Breast epithelium (tissue), 4 donors: ENCODE measurements at regions not wholly inside any gene's neighbourhood (a gene's known extent, or its start where the extent isn't known, plus 50 kb on each side); places are given as distances from the start of the nearest gene placed in this dataset.

Source experiments
- DNase-seq, 2 donors: peaks; one replicate each; pipeline ENCODE4 v3.0.0-alpha.2; 2019; ENCODE audit warnings: low spot score in 2 of 2
- H3K27ac ChIP-seq, 2 donors: fragments of 200-600 bp; sonication (generic) in 1 of 2; one replicate each; pipeline ENCODE4 v1.5.1; 2016 to 2019; ENCODE audit warnings: mild to moderate bottlenecking in 1 of 2
- H3K27me3 ChIP-seq, 2 donors: fragments of 200-600 bp; sonication (generic) in 1 of 2; one replicate each; pipeline versions ENCODE4 v1.5.1 to v1.6.0; 2017 to 2019; ENCODE audit warnings: control low read depth in 1 of 2, mild to moderate bottlenecking in 1 of 2
- H3K36me3 ChIP-seq: fragments of 200-600 bp; one replicate; pipeline ENCODE4 v1.5.1; 2019
- H3K4me1 ChIP-seq, 2 donors: fragments of 200-600 bp; sonication (generic); one replicate each; pipeline ENCODE4 v1.5.1; 2016 to 2019; ENCODE audit warnings: control low read depth in 1 of 2
- H3K4me3 ChIP-seq, 3 donors: fragments of 200-600 bp; sonication (generic); 1 replicate in 2 of 3; 2 replicates in 1 of 3; pipeline ENCODE4 v1.5.1; 2016 to 2019; ENCODE audit warnings: mild to moderate bottlenecking in 3 of 3, moderate library complexity in 2 of 3
- H3K9me3 ChIP-seq, 2 donors: fragments of 200-600 bp; sonication (generic) in 1 of 2; one replicate each; pipeline ENCODE4 v1.5.1; 2016 to 2019; ENCODE audit warnings: control low read depth in 1 of 2
- POLR2A ChIP-seq: fragments of 450-650 bp; IDR thresholded peaks from one replicate; pipeline ENCODE4 v1.6.1; 2016; ENCODE audit warnings: antibody characterized with exemption, mild to moderate bottlenecking, moderate library complexity
- POLR2AphosphoS5 ChIP-seq, 3 donors: sonication (generic); formaldehyde crosslinking; IDR thresholded peaks; one replicate each; pipeline ENCODE4 v1.6.1; 2017; ENCODE audit warnings: antibody characterized with exemption in 3 of 3
- intact Hi-C: fragments of 100-400 bp; cut with DNase I; formaldehyde crosslinking; loops from one replicate; pipeline ENCODE4 v1.15.1; 2023; ENCODE audit warnings: low total_unique reads
- TF ChIP-seq, protein P1 (sequence below), 3 donors: fragments of 450-650 bp; IDR thresholded peaks; one replicate each; pipeline ENCODE4 v1.5.1; 2016 to 2017; ENCODE audit warnings: antibody characterized with exemption in 3 of 3, mild to moderate bottlenecking in 3 of 3, moderate library complexity in 3 of 3

DNA sequence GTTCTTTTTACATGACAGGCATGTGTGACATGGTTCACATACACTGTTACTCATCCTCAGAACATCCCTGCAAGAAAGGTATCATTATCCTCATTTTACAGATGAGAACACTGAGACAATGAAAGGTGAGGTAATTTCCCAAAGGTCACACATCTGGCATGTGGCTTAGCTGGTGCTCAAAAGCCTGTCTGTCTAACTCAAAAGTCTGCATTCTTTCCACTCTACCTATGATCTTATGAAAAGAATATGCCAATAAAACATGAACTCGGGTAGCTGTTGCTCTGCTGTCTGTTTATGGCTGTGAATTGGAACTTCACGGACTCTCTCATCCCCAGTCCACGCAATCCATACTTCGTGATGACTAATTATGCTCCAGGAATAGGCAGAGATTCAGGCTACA, 79.0 kb upstream of the ODAD2 start:
- no peak overlapping the region for H3K27ac ChIP-seq

DNA sequence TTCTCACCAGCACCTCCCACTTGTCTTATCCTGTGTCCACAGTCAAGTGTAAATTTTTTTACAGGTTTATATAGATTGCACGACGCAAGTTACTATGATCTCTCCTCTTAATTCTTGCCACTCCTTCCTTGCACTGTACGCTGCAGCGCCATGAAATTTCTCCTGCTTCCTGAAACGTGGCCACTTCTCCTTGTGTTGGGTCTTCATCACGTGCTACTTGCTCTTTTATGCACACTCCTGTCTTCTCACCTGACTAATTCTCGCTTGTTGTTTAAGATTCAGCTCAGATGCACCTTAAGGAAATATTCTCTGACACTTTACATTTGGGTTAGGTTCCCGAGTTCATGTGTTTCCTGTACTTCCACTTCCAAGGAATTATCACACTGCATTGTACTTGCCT, 76.5 kb upstream of the ODAD2 start:
- DNase-seq: no peak
- Histone ChIP-seq H3K27me3 (no peaks in the 10 kb centered on the region), H3K4me1 (no peaks in the 10 kb centered on the region), H3K36me3 (no peaks in the 10 kb centered on the region), H3K9me3 (peaks cover 0 to 14% of the 10 kb centered on the region in 2 donors), H3K27ac (no peak overlapping the region), H3K4me3 (no peak overlapping the region)
- TF ChIP-seq, protein P1, sequence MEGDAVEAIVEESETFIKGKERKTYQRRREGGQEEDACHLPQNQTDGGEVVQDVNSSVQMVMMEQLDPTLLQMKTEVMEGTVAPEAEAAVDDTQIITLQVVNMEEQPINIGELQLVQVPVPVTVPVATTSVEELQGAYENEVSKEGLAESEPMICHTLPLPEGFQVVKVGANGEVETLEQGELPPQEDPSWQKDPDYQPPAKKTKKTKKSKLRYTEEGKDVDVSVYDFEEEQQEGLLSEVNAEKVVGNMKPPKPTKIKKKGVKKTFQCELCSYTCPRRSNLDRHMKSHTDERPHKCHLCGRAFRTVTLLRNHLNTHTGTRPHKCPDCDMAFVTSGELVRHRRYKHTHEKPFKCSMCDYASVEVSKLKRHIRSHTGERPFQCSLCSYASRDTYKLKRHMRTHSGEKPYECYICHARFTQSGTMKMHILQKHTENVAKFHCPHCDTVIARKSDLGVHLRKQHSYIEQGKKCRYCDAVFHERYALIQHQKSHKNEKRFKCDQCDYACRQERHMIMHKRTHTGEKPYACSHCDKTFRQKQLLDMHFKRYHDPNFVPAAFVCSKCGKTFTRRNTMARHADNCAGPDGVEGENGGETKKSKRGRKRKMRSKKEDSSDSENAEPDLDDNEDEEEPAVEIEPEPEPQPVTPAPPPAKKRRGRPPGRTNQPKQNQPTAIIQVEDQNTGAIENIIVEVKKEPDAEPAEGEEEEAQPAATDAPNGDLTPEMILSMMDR (IDR thresholded peaks at IDR 0.05): no peak
- TF ChIP-seq POLR2A (no peak), POLR2AphosphoS5 (IDR thresholded peaks at IDR 0.05) (no peak)
- intact Hi-C loops: no loop called here

More for the DNA sequence above, 79.0 kb upstream of the ODAD2 start:
- TF ChIP-seq, protein P1 (IDR thresholded peaks at IDR 0.05): no peak
- no peak for TF ChIP-seq POLR2A
- TF ChIP-seq POLR2AphosphoS5 (IDR thresholded peaks at IDR 0.05): no peak
- Histone ChIP-seq H3K9me3 (peaks cover 0 to 14% of the 10 kb centered on the region in 2 donors), H3K4me3 (no peak overlapping the region), H3K36me3 (no peaks in the 10 kb centered on the region), H3K4me1 (no peaks in the 10 kb centered on the region), H3K27me3 (no peaks in the 10 kb centered on the region)
- intact Hi-C loops: no loop called here
- DNase-seq: no peak

DNA sequence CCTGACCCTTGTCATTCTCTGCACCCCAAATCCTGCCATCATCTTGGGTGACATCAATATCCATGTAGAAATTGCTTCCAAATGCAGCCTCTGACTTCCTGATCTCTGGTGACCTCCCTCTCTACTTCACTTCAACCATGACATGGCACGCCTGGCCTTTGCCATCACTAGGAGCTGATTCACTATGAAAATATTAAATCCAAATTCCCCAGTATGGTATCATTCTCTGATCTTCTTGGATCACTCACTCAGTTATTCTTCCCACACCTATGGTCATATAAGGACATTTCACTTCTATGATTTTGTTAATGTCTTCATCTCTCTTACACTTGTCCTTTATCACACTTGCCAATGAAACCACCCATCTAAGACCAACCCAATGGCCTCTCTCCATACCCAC, 73.7 kb upstream of the ODAD2 start:
- no peak for DNase-seq
- Histone ChIP-seq H3K4me3 (no peak overlapping the region), H3K9me3 (peaks cover 0 to 14% of the 10 kb centered on the region in 2 donors), H3K27ac (no peak overlapping the region), H3K4me1 (no peaks in the 10 kb centered on the region), H3K27me3 (no peaks in the 10 kb centered on the region), H3K36me3 (no peaks in the 10 kb centered on the region)
- no peak for TF ChIP-seq POLR2AphosphoS5 (IDR thresholded peaks at IDR 0.05)
- intact Hi-C loops: no loop called here

DNA sequence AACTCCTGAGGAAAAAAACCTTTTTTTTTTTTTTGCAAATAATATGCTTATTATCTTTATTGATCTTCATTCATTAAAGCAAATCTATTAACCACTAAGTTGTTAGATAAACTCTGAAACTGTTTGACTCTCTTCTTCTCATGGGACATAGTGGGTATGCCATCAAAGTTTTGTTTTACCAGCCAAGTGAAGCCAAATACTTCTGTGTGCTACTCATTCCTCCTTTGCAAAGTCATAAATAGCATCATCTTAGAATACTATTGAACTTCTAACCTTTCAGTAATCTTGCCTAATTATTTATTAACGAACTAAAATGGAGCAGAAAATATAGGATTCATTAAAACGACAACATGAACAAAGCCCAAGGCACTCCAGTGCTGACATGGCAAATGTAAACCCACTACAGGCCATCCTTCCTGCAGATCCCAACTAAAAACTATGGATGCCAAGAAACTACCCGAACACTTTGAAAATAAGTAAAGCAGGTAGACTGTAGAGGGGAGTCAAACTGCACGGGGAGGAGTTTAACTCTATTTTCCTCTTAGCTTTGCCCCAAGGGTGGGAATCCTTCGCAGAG, 61.2 kb upstream of the ODAD2 start:
- no peak for DNase-seq
- TF ChIP-seq, protein P1 (IDR thresholded peaks at IDR 0.05): no peak
- TF ChIP-seq POLR2A: no peak
- no peak for TF ChIP-seq POLR2AphosphoS5 (IDR thresholded peaks at IDR 0.05)
- H3K27me3 ChIP-seq: no peaks in the 10 kb centered on the region
- H3K27ac ChIP-seq: no peak overlapping the region
- no peaks in the 10 kb centered on the region for H3K36me3 ChIP-seq
- H3K9me3 ChIP-seq: no peaks in the 10 kb centered on the region
- H3K4me3 ChIP-seq: no peak overlapping the region
- no peaks in the 10 kb centered on the region for H3K4me1 ChIP-seq
- intact Hi-C loops: no loop called here

DNA sequence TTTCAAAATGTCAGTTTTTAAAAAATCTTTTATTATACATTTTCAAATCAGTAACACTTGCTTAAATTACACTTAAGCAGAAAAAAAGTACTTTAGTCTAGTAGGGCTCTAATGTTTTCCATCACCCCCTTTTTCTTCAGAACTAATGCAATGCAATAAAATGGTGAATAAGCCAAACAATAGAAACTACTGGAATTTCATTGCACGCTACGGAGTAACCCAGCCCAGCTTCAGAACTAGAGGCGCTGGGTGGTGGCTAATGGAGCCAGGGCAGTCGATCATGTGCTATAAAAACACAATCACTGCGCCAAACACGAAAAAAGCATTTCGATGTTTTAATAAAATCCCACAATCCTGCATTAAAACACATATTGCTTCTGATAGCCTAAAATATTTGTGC, 59.9 kb upstream of the ODAD2 start:
- Histone ChIP-seq H3K4me1 (no peaks in the 10 kb centered on the region), H3K27ac (no peak overlapping the region), H3K9me3 (no peaks in the 10 kb centered on the region), H3K36me3 (no peaks in the 10 kb centered on the region), H3K27me3 (no peaks in the 10 kb centered on the region), H3K4me3 (no peak overlapping the region)
- DNase-seq: no peak
- TF ChIP-seq POLR2AphosphoS5 (IDR thresholded peaks at IDR 0.05) (no peak), POLR2A (no peak)
- TF ChIP-seq, protein P1 (IDR thresholded peaks at IDR 0.05): no peak
- intact Hi-C loops: no loop called here
